ENCODE measurements at regions not wholly inside any gene's neighbourhood (a gene's known extent, or its start where the extent isn't known, plus 50 kb on each side); places are given as distances from the start of the nearest gene placed in this dataset.

- Histone ChIP-seq H3K4me3 (no peak overlapping the region), H3K27ac (no peak overlapping the region)
- no peak for DNase-seq (ENCODE audit: low spot score)
- no peak for TF ChIP-seq CTCF (IDR thresholded peaks at IDR 0.05)
Observed at GRCh38 chr4:43716721-43717395, 731.8 kb downstream of the KCTD8 start.

GRCh38 chr4:43718369-43718768, 730.2 kb downstream of the KCTD8 start:
- DNase-seq (ENCODE audit: low spot score): no peak
- no peak for TF ChIP-seq CTCF (IDR thresholded peaks at IDR 0.05)
- no peak overlapping the region for H3K27ac ChIP-seq
- no peak overlapping the region for H3K4me3 ChIP-seq

GRCh38 chr4:43732829-43733426, 715.7 kb downstream of the KCTD8 start:
- no peak for DNase-seq (ENCODE audit: low spot score)
- no peak for TF ChIP-seq CTCF (IDR thresholded peaks at IDR 0.05)
- no peak overlapping the region for H3K4me3 ChIP-seq
- no peak overlapping the region for H3K27ac ChIP-seq

GRCh38 chr4:43742083-43742482, 706.5 kb downstream of the KCTD8 start:
- no peak for DNase-seq (ENCODE audit: low spot score)
- no peak for TF ChIP-seq CTCF (IDR thresholded peaks at IDR 0.05)

GRCh38 chr4:43754566-43754965, 694.0 kb downstream of the KCTD8 start:
- no peak overlapping the region for H3K27ac ChIP-seq
- no peak for TF ChIP-seq CTCF (IDR thresholded peaks at IDR 0.05)
- no peak overlapping the region for H3K4me3 ChIP-seq
- no peak for DNase-seq (ENCODE audit: low spot score)

More at GRCh38 chr4:43742083-43742482, 706.5 kb downstream of the KCTD8 start:
- Histone ChIP-seq H3K27ac (no peak overlapping the region), H3K4me3 (no peak overlapping the region)

- no peak overlapping the region for H3K4me3 ChIP-seq
- no peak for TF ChIP-seq CTCF (IDR thresholded peaks at IDR 0.05)
- H3K27ac ChIP-seq: no peak overlapping the region
- no peak for DNase-seq (ENCODE audit: low spot score)
Observed at GRCh38 chr4:43757147-43757546, 691.5 kb downstream of the KCTD8 start.

- DNase-seq (ENCODE audit: low spot score): no peak
- no peak overlapping the region for H3K4me3 ChIP-seq
- TF ChIP-seq CTCF (IDR thresholded peaks at IDR 0.05): no peak
- H3K27ac ChIP-seq: no peak overlapping the region
Observed at GRCh38 chr4:43758836-43759235, 689.8 kb downstream of the KCTD8 start.

Measured in coronary artery (tissue), 2 donors.